Esophagus muscularis mucosa (tissue), 4 donors: ENCODE measurements at regions not wholly inside any gene's neighbourhood (a gene's known extent, or its start where the extent isn't known, plus 50 kb on each side); places are given as distances from the start of the nearest gene placed in this dataset.

Experiments used
- EP300 ChIP-seq: sonication (generic); formaldehyde crosslinking; IDR thresholded peaks from one replicate; pipeline ENCODE4 v1.6.1; 2017; ENCODE audit warnings: antibody characterized with exemption
- POLR2A ChIP-seq: fragments of 450-650 bp; IDR thresholded peaks from one replicate; pipeline ENCODE4 v1.6.1; 2017; ENCODE audit warnings: antibody characterized with exemption, moderate library complexity, mild to moderate bottlenecking, low read depth
- POLR2AphosphoS5 ChIP-seq, 2 donors: sonication (generic); formaldehyde crosslinking; IDR thresholded peaks; one replicate each; pipeline ENCODE4 v1.6.1; 2017; ENCODE audit warnings: antibody characterized with exemption in 2 of 2
- TF ChIP-seq, protein P1 (sequence below), 3 experiments: fragments of 200-600 bp in 2 of 3; fragments of 450-650 bp in 1 of 3; sonication (generic) in 2 of 3; IDR thresholded peaks; one replicate each; pipeline ENCODE4 v1.5.1; 2017 to 2019; ENCODE audit warnings: antibody characterized with exemption in 3 of 3, mild to moderate bottlenecking in 2 of 3, moderate library complexity in 1 of 3

DNA sequence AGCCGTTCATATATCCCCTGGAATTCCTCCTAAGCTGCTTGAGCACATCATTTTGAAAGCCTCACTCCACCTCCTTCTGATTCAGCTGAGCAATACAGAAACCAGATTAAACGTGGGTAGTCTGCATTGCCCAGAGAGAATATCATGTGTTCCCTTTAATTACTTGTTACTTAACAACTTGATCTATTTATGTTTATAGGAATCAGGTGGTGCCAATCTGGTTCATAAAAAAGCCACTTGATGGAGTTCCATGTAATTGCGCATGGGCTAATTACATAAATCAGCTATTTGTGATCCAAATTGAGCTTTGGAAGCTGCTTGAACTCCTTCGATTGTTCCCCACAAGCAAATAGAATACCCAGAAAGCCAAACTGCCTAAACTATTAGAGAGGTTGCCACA is 114.7 kb upstream of the ADCY1 start:
- TF ChIP-seq, protein P1, sequence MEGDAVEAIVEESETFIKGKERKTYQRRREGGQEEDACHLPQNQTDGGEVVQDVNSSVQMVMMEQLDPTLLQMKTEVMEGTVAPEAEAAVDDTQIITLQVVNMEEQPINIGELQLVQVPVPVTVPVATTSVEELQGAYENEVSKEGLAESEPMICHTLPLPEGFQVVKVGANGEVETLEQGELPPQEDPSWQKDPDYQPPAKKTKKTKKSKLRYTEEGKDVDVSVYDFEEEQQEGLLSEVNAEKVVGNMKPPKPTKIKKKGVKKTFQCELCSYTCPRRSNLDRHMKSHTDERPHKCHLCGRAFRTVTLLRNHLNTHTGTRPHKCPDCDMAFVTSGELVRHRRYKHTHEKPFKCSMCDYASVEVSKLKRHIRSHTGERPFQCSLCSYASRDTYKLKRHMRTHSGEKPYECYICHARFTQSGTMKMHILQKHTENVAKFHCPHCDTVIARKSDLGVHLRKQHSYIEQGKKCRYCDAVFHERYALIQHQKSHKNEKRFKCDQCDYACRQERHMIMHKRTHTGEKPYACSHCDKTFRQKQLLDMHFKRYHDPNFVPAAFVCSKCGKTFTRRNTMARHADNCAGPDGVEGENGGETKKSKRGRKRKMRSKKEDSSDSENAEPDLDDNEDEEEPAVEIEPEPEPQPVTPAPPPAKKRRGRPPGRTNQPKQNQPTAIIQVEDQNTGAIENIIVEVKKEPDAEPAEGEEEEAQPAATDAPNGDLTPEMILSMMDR (IDR thresholded peaks at IDR 0.05) = no peak
- TF ChIP-seq EP300 (no peak), POLR2AphosphoS5 (IDR thresholded peaks at IDR 0.05) (no peak), POLR2A (no peak)
